Uterus (tissue), 2 donors: ENCODE measurements at regions not wholly inside any gene's neighbourhood (a gene's known extent, or its start where the extent isn't known, plus 50 kb on each side); places are given as distances from the start of the nearest gene placed in this dataset.

ENCODE experiments used
- CTCF ChIP-seq, 4 experiments: fragments of 200-600 bp in 2 of 4; fragments of 450-650 bp in 2 of 4; sonication (generic) in 2 of 4; IDR thresholded peaks; one replicate each; pipeline ENCODE4 v1.5.1; 2016 to 2019; ENCODE audit warnings: antibody characterized with exemption in 4 of 4, mild to moderate bottlenecking in 2 of 4, moderate library complexity in 1 of 4
- POLR2A ChIP-seq, 2 donors: fragments of 450-650 bp; IDR thresholded peaks; one replicate each; pipeline ENCODE4 v1.6.1; 2016; ENCODE audit warnings: antibody characterized with exemption in 2 of 2, mild to moderate bottlenecking in 1 of 2, moderate library complexity in 1 of 2

- TF ChIP-seq CTCF (IDR thresholded peaks at IDR 0.05) (no peak), POLR2A (IDR thresholded peaks at IDR 0.05) (no peak)
These were observed 244.7 kb upstream of the ZPLD1 start for GRCh38 chr3:102189956-102190723.
